MM.1S (cell line): ENCODE measurements at regions not wholly inside any gene's neighbourhood (a gene's known extent, or its start where the extent isn't known, plus 50 kb on each side); places are given as distances from the start of the nearest gene placed in this dataset.

ENCODE experiments used
- DNase-seq: peaks from one replicate; pipeline ENCODE4 v3.0.0-alpha.2; 2015
- H2AFZ ChIP-seq: fragments of 300-600 bp; sonication (generic); 2 replicates; pipeline ENCODE4 v1.6.0; 2016; ENCODE audit warnings: antibody characterized with exemption, low read length
- H3F3A ChIP-seq: fragments of 300-600 bp; sonication (generic); 2 replicates; pipeline ENCODE4 v1.6.1; 2016; ENCODE audit warnings: mild to moderate bottlenecking, antibody characterized with exemption, low read length, moderate library complexity, mixed read lengths; ENCODE audit not compliant: insufficient read depth
- H3K27ac ChIP-seq: fragments of 300-600 bp; sonication (generic); 2 replicates; pipeline ENCODE4 v1.5.1; 2016; ENCODE audit warnings: mild to moderate bottlenecking, low read length
- H3K27me3 ChIP-seq: fragments of 300-600 bp; sonication (generic); replicated peaks from 2 replicates; pipeline ENCODE4 v1.6.0; 2016; ENCODE audit warnings: low read length; ENCODE audit not compliant: insufficient read depth
- H3K36me3 ChIP-seq: fragments of 300-600 bp; sonication (generic); replicated peaks from 2 replicates; pipeline ENCODE4 v1.6.1; 2016; ENCODE audit warnings: mild to moderate bottlenecking, low read length, mixed read lengths; ENCODE audit not compliant: insufficient read depth
- H3K4me1 ChIP-seq: fragments of 300-600 bp; sonication (generic); 2 replicates; pipeline ENCODE4 v1.6.1; 2016; ENCODE audit warnings: low read length, mixed read lengths
- H3K4me2 ChIP-seq: fragments of 300-600 bp; sonication (generic); 2 replicates; pipeline ENCODE4 v1.6.0; 2016; ENCODE audit warnings: low read depth, low read length
- H3K4me3 ChIP-seq: fragments of 300-600 bp; sonication (generic); 2 replicates; pipeline ENCODE4 v1.5.1; 2016; ENCODE audit warnings: low read length, mixed read lengths
- H3K79me2 ChIP-seq: fragments of 300-600 bp; sonication (generic); 2 replicates; pipeline ENCODE4 v1.6.1; 2016; ENCODE audit warnings: mixed run types, low read length, mixed read lengths
- H3K9ac ChIP-seq: fragments of 300-600 bp; sonication (generic); 2 replicates; pipeline ENCODE4 v1.6.1; 2016; ENCODE audit warnings: low read length, mixed read lengths
- H3K9me2 ChIP-seq: fragments of 300-600 bp; sonication (generic); replicated peaks from 2 replicates; pipeline ENCODE4 v1.6.1; 2016; ENCODE audit warnings: mild to moderate bottlenecking, low read length, mixed read lengths; ENCODE audit not compliant: insufficient read depth
- H3K9me3 ChIP-seq: fragments of 300-600 bp; sonication (generic); replicated peaks from 2 replicates; pipeline ENCODE4 v1.6.1; 2016; ENCODE audit warnings: mild to moderate bottlenecking, low read length, mixed read lengths; ENCODE audit not compliant: insufficient read depth
- H4K20me1 ChIP-seq: fragments of 300-600 bp; sonication (generic); 2 replicates; pipeline ENCODE4 v1.6.1; 2016; ENCODE audit warnings: mild to moderate bottlenecking, low read length, moderate library complexity, mixed read lengths; ENCODE audit not compliant: insufficient read depth
- EZH2 ChIP-seq: fragments of 300-600 bp; sonication (generic); optimal IDR thresholded peaks from 2 replicates; pipeline ENCODE3; 2017; ENCODE audit warnings: low read depth, mild to moderate bottlenecking, antibody characterized with exemption, low read length, mixed read lengths
- EZH2phosphoT487 ChIP-seq: fragments of 300-600 bp; sonication (generic); IDR thresholded peaks from 2 replicates; pipeline ENCODE4 v1.6.1; 2018; ENCODE audit warnings: antibody characterized with exemption, low read length
- TF ChIP-seq, protein P1 (sequence below): fragments of 300-600 bp; sonication (generic); IDR thresholded peaks from 2 replicates; pipeline ENCODE4 v1.5.1; 2016; ENCODE audit warnings: antibody characterized with exemption, low read length, mixed read lengths

DNA sequence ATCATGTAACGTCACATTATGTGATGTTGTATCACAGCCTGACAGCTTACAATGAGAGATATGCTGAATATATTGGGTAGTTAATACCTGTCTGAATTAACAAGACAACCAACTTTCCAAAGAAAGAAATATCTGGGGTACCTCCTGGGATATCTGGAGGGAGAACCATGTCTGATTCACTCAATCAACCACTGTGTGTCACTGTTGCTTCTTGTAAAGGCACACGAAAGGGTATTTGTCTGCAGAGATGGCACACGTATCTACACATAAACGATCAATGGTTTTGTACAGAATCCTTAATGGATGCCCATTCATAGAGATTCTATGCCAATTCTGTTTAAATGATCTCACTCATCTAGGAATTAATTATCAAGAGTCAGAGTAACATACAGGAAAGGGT, 252.1 kb upstream of the TMCO5A start:
- H3K79me2 ChIP-seq: no peaks in the 10 kb centered on the region
- no peak for DNase-seq
- no peaks in the 10 kb centered on the region for H3K4me1 ChIP-seq
- no peak overlapping the region for H3K9ac ChIP-seq
- no peaks in the 10 kb centered on the region for H3F3A ChIP-seq
- no peaks in the 10 kb centered on the region for H4K20me1 ChIP-seq
- TF ChIP-seq EZH2phosphoT487: no peak
- TF ChIP-seq EZH2: no peak
- TF ChIP-seq, protein P1, sequence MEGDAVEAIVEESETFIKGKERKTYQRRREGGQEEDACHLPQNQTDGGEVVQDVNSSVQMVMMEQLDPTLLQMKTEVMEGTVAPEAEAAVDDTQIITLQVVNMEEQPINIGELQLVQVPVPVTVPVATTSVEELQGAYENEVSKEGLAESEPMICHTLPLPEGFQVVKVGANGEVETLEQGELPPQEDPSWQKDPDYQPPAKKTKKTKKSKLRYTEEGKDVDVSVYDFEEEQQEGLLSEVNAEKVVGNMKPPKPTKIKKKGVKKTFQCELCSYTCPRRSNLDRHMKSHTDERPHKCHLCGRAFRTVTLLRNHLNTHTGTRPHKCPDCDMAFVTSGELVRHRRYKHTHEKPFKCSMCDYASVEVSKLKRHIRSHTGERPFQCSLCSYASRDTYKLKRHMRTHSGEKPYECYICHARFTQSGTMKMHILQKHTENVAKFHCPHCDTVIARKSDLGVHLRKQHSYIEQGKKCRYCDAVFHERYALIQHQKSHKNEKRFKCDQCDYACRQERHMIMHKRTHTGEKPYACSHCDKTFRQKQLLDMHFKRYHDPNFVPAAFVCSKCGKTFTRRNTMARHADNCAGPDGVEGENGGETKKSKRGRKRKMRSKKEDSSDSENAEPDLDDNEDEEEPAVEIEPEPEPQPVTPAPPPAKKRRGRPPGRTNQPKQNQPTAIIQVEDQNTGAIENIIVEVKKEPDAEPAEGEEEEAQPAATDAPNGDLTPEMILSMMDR: peak; percentile 17; the same call in 1 of the 2 replicates
- H2AFZ ChIP-seq: no peak overlapping the region
- no peaks in the 10 kb centered on the region for H3K36me3 ChIP-seq
- H3K9me3 ChIP-seq: no peaks in the 10 kb centered on the region
- H3K4me2 ChIP-seq: no peak overlapping the region
- no peak overlapping the region for H3K4me3 ChIP-seq
- H3K27me3 ChIP-seq: no peaks in the 10 kb centered on the region
- no peaks in the 10 kb centered on the region for H3K9me2 ChIP-seq
- no peak overlapping the region for H3K27ac ChIP-seq

DNA sequence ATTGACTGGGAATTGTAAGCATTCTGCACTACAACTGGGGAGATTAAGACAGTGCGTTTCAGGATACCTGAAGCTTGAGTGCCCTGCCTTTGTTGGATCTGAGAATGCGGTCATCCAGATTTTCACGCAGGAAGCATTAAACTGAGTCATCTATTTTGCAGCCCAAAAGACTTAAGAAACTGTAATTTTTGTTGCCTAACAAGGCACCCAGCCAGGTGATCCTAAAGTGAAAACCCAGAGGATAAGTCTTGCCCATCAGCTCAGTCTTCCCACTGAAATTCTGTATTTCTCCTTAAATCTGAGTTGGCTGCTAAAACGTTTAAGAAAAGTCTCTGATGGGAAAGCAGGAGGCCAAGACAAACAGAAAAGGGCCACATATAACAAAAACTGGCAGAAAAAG, 242.5 kb upstream of the TMCO5A start:
- Histone ChIP-seq H2AFZ (no peak overlapping the region), H3K4me1 (no peaks in the 10 kb centered on the region)
- no peak for DNase-seq

DNA sequence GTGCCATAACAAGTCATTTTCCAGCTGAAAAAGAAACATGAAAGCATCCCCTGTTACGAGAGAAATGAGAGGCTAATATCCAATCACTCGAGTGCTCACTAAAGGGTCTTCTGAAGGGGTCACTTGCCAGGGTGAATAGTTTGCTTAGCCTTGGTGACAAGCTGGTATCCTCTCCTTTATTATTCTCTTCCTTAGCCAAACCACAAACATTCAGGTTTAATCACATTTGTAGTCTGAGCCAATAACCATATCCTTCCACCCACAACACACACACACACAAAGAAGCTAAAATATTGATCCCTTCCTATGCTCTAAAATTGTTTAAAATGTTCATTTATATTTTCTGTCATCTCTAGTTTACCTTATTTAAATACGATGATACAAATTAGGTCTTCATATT, 240.5 kb upstream of the TMCO5A start:
- no peaks in the 10 kb centered on the region for H3K9me2 ChIP-seq
- H3K4me2 ChIP-seq: no peak overlapping the region
- no peak overlapping the region for H3K9ac ChIP-seq
- no peak for TF ChIP-seq EZH2
- TF ChIP-seq, protein P1: no peak
- no peak for TF ChIP-seq EZH2phosphoT487
- no peaks in the 10 kb centered on the region for H3K4me1 ChIP-seq
- H3K79me2 ChIP-seq: no peaks in the 10 kb centered on the region
- H3F3A ChIP-seq: no peaks in the 10 kb centered on the region
- no peak overlapping the region for H2AFZ ChIP-seq
- H3K4me3 ChIP-seq: no peak overlapping the region
- no peaks in the 10 kb centered on the region for H3K27me3 ChIP-seq
- no peaks in the 10 kb centered on the region for H4K20me1 ChIP-seq
- no peaks in the 10 kb centered on the region for H3K36me3 ChIP-seq
- no peak for DNase-seq
- H3K9me3 ChIP-seq: no peaks in the 10 kb centered on the region
- no peak overlapping the region for H3K27ac ChIP-seq

More for the DNA sequence above, 242.5 kb upstream of the TMCO5A start:
- Histone ChIP-seq H3K9me3 (no peaks in the 10 kb centered on the region), H3K9ac (no peak overlapping the region), H3K79me2 (no peaks in the 10 kb centered on the region), H3K9me2 (no peaks in the 10 kb centered on the region), H3K4me3 (no peak overlapping the region), H3K4me2 (no peak overlapping the region), H4K20me1 (no peaks in the 10 kb centered on the region), H3K36me3 (no peaks in the 10 kb centered on the region), H3K27ac (no peak overlapping the region), H3K27me3 (no peaks in the 10 kb centered on the region), H3F3A (no peaks in the 10 kb centered on the region)
- TF ChIP-seq EZH2 (no peak), EZH2phosphoT487 (no peak)
- TF ChIP-seq, protein P1: no peak
